ENCODE measurements at regions not wholly inside any gene's neighbourhood (a gene's known extent, or its start where the extent isn't known, plus 50 kb on each side); places are given as distances from the start of the nearest gene placed in this dataset.

DNA sequence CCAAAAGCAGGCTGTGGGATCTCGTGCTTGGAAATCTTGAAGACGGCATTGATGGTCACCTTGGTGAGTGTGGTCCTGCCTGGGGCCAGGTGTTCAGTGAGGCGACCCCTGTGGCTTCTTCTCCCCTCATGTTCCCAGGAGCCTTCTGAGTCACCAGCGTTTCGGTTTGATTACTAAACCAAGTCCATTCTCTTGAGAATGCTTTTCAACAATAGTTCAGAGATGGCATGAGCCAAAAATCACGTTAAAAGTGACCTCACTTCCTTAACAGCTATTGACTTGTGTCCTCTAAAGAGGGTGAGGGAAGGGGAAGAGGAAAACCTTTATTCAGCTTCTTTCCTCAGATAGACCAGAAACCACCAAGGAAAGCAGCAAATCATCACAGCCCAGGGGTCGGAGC is 315.2 kb downstream of the GATA3 start:
- TF ChIP-seq, protein P1, sequence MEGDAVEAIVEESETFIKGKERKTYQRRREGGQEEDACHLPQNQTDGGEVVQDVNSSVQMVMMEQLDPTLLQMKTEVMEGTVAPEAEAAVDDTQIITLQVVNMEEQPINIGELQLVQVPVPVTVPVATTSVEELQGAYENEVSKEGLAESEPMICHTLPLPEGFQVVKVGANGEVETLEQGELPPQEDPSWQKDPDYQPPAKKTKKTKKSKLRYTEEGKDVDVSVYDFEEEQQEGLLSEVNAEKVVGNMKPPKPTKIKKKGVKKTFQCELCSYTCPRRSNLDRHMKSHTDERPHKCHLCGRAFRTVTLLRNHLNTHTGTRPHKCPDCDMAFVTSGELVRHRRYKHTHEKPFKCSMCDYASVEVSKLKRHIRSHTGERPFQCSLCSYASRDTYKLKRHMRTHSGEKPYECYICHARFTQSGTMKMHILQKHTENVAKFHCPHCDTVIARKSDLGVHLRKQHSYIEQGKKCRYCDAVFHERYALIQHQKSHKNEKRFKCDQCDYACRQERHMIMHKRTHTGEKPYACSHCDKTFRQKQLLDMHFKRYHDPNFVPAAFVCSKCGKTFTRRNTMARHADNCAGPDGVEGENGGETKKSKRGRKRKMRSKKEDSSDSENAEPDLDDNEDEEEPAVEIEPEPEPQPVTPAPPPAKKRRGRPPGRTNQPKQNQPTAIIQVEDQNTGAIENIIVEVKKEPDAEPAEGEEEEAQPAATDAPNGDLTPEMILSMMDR (conservative IDR thresholded peaks at IDR 0.05 in 1 of 2, IDR thresholded peaks at IDR 0.05 in 1 of 2; ENCODE audit: extremely low read depth in 1 of 2, insufficient read depth in 1 of 2, low read depth in 1 of 2, low read length in 2 of 2) = no peak
- no peak for TF ChIP-seq EZH2 (IDR thresholded peaks at IDR 0.05; ENCODE audit: borderline replicate concordance, low read length)

All from mammary epithelial cell (primary cell).